HG02981 (cell line): ENCODE measurements at regions not wholly inside any gene's neighbourhood (a gene's known extent, or its start where the extent isn't known, plus 50 kb on each side); places are given as distances from the start of the nearest gene placed in this dataset.

ENCODE experiments used
- ATAC-seq: cut with Tn5 transposase; IDR thresholded peaks from one replicate; pipeline ENCODE4 v1.9.1; 2021; ENCODE audit warnings: mild to moderate bottlenecking, moderate library complexity; ENCODE audit not compliant: unreplicated experiment

DNA sequence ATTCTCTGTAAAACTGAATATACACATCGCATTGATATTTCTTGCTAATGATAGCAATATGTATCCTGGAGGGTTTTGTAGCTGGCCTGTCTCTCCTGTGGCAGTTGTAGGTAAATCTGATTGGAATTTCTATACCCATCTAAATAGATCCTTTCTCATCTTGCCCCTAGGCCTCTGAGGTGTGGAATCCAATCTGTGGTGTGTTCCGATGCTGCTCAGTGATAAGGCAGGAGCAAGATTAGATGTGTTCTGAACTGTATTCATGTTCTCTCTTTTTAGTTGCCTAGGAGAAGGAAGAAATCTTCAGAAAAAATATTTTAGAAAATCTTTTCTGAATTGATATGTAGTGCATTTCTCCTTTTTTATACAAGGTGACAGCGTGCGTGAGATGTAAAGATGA lies 507.5 kb downstream of the NR2F1-AS1 start:
- no peak for ATAC-seq

DNA sequence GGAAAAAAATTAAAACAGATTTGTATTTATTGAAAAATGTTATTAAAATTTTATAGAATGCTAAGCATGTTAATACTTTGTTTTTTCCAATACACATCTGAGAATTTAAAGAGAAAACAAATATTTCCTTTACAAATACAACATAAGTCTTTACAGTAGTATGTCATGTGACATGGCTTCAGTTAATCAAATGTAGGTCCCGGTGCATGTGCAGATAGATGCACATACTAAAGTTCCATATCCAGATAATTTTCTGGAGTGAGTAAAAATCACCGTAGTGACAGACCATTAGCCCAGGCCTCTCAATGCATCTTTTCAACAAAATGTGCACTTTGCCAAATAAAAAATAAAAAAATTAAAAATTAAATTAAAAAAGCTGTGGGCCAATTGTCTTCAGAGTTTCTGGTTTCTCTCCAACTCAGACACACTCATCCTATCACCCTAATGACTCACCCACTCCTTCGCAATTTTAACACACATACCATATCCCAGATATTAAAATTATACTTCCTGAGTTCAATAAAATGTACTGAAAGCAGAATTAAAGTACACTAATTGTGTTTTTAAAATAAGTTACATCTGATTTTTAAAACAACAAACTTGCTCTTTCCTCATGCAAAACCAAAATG lies 508.1 kb downstream of the NR2F1-AS1 start:
- ATAC-seq, result no peak

DNA sequence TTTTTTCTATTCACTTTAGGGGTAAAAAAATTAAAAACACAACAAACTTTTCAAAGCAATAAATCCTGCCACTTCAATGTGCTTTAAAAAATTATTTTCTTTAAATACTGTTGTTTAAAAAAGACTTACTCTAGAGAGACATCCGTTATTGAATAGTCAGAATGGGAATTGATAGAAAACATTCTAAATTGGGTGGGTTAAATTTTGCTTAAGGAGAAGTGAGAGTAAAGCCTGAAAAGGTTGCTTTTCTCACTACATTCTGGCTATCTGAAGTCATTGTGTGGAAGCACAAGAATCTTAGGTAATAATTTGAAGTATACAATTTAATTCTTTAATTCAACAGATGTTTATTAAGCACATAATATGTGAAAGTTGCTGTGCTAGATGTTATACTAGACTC lies 509.3 kb downstream of the NR2F1-AS1 start:
- no peak for ATAC-seq

DNA sequence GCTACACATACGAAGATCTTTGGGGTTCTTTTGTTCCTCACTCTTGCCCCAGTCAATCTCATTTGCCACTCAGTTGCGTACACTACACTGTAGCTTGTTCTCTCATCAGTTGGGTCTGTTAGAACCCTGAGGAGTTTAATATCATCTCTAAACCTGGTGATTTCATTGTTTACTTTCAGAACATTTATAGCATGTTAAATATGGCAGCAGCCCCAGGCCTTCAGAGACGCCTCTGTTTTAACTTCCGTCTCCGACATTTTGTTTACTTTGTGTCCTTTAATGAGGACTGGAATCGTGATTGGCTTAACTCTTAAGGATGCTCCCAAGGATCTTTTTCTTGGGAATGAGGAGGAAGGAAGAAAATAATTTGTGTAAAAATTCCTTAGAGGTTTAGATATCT lies 510.1 kb downstream of the NR2F1-AS1 start:
- no peak for ATAC-seq

DNA sequence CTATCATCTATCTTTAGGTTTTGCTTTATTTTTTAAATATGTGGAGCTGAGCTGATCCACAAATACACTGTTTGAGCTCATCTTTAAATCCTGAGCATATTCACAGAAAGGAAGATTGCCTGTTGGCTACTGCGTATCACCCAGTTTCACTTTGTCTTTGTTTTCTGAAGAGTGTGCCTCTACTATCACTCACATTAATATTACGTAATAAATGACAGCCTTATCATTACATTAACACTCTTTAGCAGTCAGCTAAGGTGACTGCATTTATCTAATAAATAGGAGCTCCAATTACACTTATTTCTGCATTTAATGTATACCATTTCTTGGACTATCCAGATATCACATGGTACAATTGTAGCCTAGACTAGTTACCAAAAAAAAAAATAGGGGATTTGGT lies 511.7 kb downstream of the NR2F1-AS1 start:
- ATAC-seq, result no peak

DNA sequence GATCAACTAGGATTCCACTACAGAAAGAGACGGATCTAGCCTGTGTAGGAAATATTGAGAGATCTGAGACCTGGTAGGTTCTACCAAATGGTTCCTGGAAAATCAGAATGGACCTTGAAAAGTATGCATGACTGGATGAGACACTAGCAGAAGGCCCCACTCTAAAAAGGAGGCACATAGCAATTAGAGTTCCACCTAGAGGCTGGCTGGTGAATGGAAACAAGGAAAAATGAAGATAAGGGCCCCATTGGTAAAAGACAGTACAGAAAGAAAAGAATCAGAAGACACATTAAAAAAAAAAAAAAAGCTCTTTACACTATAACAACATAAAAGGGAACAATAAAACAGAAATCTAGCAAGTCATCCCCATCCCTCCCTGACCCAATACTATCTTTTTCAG lies 518.5 kb downstream of the NR2F1-AS1 start:
- ATAC-seq, result no peak

DNA sequence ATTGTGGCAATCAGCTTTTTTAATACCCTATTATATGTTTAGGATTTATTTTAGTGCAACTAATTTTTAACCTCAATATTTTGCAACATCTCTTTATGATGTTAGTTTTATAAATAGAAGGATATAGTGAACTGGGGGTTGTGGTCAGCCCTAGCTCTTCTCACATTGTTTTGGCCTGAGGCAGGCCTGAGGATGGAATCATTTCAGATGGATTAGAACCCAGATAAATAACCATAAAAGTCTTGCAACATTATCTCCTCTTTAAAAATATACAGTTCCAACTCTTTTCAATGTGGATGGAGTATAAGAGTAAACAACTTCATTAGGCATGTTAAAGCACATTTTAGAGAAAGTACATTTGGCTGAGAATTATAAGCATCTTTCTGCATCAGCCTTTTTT lies 522.7 kb downstream of the NR2F1-AS1 start:
- ATAC-seq, result no peak

DNA sequence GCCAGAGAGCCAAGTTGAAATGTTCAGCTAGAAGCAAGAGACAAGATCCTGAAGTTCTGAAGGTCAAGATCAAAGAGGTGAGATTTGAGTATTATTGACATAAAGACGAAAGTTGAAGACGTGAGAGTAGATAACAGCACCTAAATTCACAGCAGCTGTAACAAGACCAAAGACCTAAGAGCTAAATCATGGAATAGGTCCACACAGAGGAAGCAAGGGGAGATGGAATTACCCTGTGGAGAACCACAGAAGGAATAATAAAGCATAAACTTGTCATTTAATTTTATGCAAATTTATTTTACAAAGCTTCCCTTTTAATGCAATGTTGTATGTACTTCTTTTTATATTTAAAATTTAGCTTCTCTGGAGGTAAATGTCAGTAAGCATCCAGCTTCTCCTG lies 523.7 kb downstream of the NR2F1-AS1 start:
- no peak for ATAC-seq

DNA sequence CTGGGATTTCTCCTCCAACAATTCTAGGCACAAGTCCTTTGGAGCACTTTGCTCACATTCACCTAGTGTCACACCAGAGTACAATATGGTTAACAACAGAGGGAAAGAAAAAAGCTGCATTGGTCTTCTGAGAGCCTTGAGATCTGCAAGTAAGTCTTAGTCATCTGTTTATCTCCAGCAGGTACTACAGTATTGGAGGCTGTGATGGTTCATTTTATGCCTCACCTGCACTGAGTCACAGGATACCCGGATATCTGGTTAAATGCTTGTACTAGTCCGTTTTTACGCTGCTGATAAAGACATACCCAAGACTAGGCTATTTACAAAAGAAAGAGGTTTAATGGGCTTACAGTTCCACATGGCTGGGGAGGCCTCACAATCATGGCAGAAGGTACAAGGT lies 525.0 kb downstream of the NR2F1-AS1 start:
- no peak for ATAC-seq

DNA sequence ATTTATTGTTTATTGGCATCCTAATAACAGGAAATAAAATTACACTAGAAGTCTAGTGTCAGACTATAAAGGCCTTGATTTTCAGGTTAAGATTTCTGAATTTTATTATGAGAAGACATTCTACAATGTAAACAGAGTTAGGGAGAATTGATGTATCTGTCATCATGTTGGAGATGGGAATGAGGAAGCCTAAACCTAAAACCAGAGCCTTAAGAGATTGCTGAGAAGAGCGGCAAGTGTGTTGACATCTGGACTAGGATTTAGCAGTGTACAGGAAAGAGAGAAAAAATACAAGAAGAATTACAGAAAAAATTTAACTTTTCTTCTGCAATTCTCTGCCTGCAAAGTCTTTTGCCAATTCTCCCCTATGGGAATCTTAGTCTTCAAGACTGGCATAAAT lies 525.5 kb downstream of the NR2F1-AS1 start:
- ATAC-seq, result no peak

DNA sequence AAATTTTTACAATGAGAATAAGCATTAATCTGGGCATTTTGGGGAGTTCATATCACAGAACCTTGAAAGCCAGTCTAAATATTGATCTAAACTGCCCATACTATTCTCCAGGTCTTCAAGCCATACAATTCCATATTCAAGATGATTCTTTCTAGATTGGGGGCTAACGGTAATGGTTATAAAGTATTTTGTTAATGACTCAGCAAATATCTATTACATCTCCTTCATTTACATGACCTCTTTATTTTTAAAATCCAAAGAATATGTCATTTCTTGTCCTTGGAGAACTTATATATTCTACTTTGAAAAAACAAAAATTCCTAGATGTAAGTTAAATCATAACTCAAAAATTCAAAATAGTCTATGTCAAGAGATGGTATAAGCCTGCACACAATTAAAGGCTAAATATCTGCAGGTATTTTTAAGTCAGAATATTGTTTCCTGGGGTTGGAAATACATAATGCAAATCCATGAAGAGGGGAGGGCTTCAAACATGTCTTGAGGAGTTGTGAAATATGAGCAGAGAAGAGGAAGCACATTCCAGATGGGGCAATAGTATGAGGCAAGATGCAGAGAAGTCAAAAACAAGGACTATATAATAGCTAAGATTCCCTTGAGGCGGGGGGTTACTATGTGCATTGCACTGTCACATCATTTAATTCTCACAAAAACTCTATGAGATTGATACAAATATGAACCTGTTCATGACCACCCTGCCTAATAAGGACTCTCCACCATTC lies 526.4 kb downstream of the NR2F1-AS1 start:
- ATAC-seq, result no peak

DNA sequence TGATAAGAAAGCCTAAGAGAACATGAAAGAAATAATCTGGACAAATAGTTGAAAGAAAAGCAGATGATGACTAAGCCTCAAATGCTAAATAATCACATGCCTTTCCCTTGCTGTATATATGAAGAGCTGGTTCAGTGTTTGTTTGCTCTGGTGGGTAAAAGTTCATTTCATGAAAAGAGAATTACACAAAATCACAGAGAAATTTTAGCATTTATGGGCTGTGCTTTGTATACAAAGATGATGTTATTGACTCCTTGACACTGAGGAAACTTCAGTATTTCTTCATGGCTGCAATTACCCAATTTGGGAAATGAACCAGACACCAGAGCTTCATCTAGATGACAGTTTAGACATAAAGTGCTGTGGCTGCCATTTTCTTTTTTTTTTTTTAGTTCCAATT lies 527.2 kb downstream of the NR2F1-AS1 start:
- ATAC-seq, result no peak

DNA sequence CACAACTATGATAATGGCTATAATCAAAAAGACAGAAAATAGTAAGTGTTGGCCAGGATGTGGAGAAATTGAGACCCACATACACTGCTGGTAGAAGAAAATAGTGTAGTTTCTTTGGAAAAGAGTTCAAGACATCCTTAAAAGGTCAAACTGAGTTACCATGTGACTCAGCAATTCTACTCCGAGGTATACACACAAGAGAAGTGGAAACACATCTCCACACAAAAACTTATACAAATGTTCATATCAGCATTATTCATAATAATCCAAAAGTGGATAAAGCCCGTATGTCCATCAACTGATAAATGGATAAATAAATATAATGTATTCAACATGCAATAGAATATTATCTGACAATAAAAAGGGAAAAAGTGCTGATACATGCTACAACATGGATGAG lies 532.2 kb downstream of the NR2F1-AS1 start:
- ATAC-seq, result no peak

DNA sequence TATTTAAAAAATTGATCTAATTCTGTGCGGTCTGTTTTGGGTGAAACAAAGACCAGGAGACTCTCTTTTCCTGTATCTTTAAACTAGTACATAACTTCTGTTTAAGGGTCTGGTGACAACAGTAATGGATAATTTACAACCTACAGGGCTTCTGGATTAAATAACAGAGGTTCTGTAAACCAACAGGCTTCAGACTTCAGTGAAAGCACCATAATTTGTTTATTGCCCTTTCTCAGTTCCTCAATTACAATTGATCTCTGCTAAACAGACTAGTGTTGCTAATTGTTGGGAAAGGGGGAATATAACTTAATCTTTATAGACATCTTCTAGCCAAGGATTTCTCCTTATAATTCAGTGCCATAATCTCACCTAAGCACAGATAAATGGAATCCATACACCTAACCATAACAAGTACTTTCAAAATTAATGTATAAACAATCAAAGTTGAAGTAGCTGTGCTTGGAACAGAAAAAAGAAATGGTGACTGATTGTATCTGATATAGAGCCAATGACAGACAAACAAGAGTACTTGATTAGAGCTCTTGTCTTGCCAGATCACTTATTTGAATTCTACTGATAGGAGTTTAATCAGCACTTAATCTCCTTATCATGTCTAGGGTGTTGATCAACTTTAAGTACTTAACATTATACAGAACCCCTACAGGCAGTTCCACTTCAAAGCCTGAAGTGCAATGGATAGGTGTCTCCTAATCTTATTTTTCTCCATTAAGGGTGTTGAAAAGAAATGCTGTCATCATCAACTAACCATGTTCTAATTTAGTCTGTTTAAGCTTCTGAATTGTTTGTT lies 536.0 kb downstream of the NR2F1-AS1 start:
- ATAC-seq, result no peak

DNA sequence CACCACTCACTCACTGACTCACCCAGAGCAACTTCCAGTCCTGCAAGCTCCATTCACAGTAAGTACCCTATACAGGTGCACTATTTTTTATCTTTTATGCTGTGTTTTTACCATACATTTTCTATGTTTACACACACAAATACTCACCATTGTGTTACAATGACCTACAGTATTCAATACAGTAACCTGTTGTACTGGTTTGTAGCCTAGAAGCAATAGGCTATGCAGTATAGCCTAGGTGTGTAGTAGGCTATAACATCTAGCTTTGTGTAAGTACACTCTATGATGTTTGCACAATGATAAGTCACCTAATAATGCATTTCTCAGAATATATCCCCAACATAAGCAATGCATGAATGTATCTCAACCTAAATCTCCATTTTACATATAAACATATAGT lies 541.1 kb downstream of the NR2F1-AS1 start:
- ATAC-seq, result no peak

DNA sequence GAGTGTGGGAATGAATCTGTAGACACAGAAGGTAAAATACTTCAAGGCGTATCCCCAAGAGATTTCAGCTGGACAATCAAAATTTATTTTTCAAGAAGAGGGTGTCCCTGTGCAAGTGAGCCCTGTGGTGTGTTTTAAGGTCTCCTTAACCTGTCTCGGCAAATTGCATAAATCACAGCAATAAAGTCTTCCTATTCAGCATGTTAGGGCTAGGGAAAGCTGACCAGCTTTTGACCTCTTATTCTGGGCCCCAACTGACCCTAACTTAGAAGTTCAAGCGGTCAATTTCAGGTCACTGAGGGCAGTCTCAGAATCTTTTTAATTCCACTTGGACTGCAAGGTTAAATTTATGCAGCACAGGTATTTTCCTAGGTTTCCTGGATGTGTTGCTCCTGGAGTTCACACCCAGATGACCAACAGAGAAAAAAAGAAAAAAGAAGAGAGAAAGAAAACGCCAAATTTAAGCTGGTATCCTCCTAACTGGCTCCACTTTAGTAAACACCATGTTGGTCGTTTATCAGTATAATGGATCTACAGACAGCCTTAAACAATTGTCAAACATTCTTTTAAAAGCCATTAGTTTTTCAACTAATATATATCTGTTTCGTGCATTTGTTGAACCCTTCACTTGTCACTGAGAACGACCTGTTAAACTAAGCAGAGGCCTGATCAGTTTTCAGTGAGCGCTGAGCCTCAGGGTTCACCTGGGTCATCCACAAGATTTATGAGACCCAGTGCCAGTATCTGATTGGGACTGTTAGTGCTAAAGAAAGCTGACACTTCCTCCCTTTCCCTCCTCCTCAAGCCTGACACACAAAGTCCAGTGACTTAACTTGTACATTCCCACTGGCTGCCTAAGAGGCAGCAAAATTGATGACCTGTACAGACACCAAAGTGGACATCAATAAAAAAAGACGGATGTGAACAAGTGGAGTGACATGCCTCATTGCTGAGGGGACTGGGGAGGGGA lies 546.1 kb downstream of the NR2F1-AS1 start:
- ATAC-seq, result no peak

DNA sequence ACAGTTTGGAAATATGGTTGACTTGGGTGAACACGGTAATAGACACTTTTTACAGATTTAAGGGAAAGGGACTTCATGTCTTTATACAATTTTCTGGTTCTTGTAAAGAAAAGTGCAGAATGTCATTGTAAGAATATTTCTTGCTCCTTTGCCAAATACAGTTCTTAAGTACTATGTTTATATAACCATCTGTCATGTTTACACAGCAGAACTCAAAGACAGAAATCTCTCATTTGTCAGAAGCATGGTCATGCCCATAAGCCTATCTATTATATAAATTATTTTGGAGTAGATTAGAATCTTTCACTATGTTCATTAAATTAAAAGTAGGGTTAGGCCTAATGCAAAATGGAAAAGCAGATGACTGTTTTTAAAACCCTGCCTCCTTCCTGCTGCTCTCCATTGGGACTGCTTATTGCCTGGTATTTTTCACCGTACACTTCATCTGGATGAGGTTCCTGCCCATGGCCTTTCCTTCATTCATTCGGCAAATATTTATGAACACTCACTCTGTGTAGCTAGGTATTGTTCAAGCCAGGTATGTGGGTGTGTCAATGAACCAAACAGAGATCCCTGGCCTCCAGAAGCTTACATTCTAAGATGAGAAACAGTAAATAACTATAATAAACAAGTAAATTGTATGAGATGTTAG lies 558.1 kb downstream of the NR2F1-AS1 start:
- no peak for ATAC-seq

DNA sequence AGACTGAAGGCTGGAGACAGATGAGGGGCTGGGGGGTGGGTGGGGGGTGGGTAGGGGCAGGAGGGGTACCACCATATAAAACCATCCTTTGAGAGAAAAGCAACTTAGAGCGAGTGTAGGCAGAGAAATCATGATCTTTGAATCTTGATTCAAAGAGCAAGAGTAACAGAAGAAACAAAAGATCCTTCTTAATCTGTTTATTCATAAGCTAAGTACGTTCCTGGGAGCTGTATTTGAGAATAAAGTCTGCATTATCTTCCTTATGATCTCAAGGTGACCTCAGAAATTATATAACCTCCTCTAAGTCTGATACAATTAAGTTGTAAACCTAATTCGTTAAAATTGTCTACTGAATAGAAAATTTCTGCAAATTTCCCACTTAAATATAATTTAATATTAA lies 558.8 kb downstream of the NR2F1-AS1 start:
- no peak for ATAC-seq

DNA sequence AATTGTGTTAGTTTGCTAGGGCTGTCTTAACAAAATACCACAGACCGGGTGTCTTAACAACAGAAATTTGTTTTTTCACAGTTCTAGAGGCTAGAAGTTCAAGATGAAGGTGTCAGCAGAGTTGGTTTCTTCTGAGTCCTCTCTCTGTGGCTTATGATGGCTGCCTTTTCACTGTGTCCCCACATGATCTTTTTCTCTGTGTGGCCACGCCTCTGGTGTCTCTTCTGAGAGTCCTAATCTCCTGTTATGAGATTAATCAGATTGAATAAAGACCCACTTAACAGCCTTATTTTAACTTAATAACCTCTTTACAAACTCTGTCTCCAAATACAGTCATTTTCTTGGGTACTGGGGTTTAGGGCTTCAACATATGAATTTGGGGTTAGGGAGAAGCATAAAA lies 561.1 kb downstream of the NR2F1-AS1 start:
- no peak for ATAC-seq

DNA sequence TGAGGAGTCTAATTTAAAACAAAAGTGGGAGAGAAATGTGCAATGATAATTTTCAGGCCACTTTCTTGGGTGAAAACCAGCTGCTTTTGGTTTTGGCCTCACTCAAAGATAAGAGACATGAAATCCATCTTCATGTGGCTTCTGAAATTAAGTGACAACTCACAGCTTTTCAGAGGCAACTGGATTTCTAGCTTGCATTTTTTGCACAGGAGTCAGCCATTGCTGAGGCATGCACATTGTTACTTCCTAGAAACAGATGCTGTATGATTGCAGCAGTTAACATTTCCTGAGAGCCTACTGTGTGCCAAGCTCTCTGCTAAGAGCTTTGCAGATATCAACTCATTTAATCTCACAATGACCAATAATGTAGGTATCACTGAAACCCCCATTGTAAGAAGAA lies 562.6 kb downstream of the NR2F1-AS1 start:
- ATAC-seq, result no peak
